Prostate gland (tissue), 2 donors: ENCODE measurements at regions not wholly inside any gene's neighbourhood (a gene's known extent, or its start where the extent isn't known, plus 50 kb on each side); places are given as distances from the start of the nearest gene placed in this dataset.

Experiments
- CTCF ChIP-seq, 4 experiments: fragments of 200-600 bp in 2 of 4; fragments of 450-650 bp in 2 of 4; sonication (generic) in 2 of 4; IDR thresholded peaks; 1 replicate in 3 of 4; 2 replicates in 1 of 4; pipeline ENCODE4 v1.5.1; 2016 to 2019; ENCODE audit warnings: antibody characterized with exemption in 4 of 4, mild to moderate bottlenecking in 2 of 4, moderate library complexity in 2 of 4
- POLR2A ChIP-seq: fragments of 450-650 bp; IDR thresholded peaks from one replicate; pipeline ENCODE4 v1.6.1; 2016; ENCODE audit warnings: antibody characterized with exemption, mild to moderate bottlenecking
- POLR2AphosphoS5 ChIP-seq: sonication (generic); formaldehyde crosslinking; IDR thresholded peaks from one replicate; pipeline ENCODE4 v1.6.1; 2017; ENCODE audit warnings: antibody characterized with exemption

- TF ChIP-seq CTCF (IDR thresholded peaks at IDR 0.05), result no peak
- TF ChIP-seq POLR2A, result no peak
- no peak for TF ChIP-seq POLR2AphosphoS5
Observed at GRCh38 chr22:49046000-49046545, 781.6 kb downstream of the BRD1 start.
